Breast epithelium (tissue), 3 donors: ENCODE measurements at regions not wholly inside any gene's neighbourhood (a gene's known extent, or its start where the extent isn't known, plus 50 kb on each side); places are given as distances from the start of the nearest gene placed in this dataset.

Experiments used
- CTCF ChIP-seq, 3 donors: fragments of 450-650 bp; IDR thresholded peaks; one replicate each; pipeline ENCODE4 v1.5.1; 2016 to 2017; ENCODE audit warnings: antibody characterized with exemption in 3 of 3, mild to moderate bottlenecking in 3 of 3, moderate library complexity in 3 of 3
- POLR2AphosphoS5 ChIP-seq, 3 donors: sonication (generic); formaldehyde crosslinking; IDR thresholded peaks; one replicate each; pipeline ENCODE4 v1.6.1; 2017; ENCODE audit warnings: antibody characterized with exemption in 3 of 3

GRCh38 chr3:168722091-168722490, 626.4 kb upstream of the GOLIM4 start:
- TF ChIP-seq POLR2AphosphoS5 (IDR thresholded peaks at IDR 0.05): no peak
- no peak for TF ChIP-seq CTCF (IDR thresholded peaks at IDR 0.05)
